OCI-LY7 (cell line): ENCODE measurements at regions not wholly inside any gene's neighbourhood (a gene's known extent, or its start where the extent isn't known, plus 50 kb on each side); places are given as distances from the start of the nearest gene placed in this dataset.

Experiments used
- BruUV-seq: library from RNA; stranded (reverse); fragments of 400-500 nt; replicated peaks from 2 replicates; lab custom pipeline; 2021; lab: Mats Ljungman, UMichigan
- CTCF ChIA-PET: fragments of 300-600 bp; sonication (Branson Sonifier 250); formaldehyde crosslinking; loops from one replicate; lab custom pipeline; 2022; ENCODE audit warnings: antibody characterized with exemption; ENCODE audit not compliant: unreplicated experiment; lab: Charles Lee
- POLR2A ChIA-PET: fragments of 300-600 bp; sonication (Branson Sonifier 250); formaldehyde crosslinking; loops from one replicate; lab custom pipeline; 2022; ENCODE audit warnings: antibody characterized with exemption; lab: Charles Lee
- DNase-seq: peaks from one replicate; pipeline ENCODE4 v3.0.0-alpha.2; 2015; ENCODE audit warnings: low spot score
- H2AFZ ChIP-seq: fragments of 200-600 bp; sonication (generic), shearing (Covaris generic); 2 replicates; pipeline ENCODE4 v1.6.1; 2014; ENCODE audit warnings: mild to moderate bottlenecking, antibody characterized with exemption, low read length, moderate library complexity
- H3K27ac ChIP-seq: fragments of 200-600 bp; sonication (generic); 2 replicates; pipeline ENCODE4 v1.5.1; 2014; ENCODE audit warnings: mixed run types, low read depth, mild to moderate bottlenecking, moderate library complexity, low read length, inconsistent platforms; ENCODE audit not compliant: poor library complexity, severe bottlenecking
- H3K36me3 ChIP-seq: fragments of 200-600 bp; sonication (generic); 2 replicates; pipeline ENCODE4 v1.6.1; 2014; ENCODE audit warnings: mild to moderate bottlenecking, antibody characterized with exemption, low read length, moderate library complexity, mixed read lengths; ENCODE audit not compliant: insufficient read depth
- H3K4me1 ChIP-seq: fragments of 200-600 bp; sonication (generic); 2 replicates; pipeline ENCODE4 v1.5.1; 2014; ENCODE audit warnings: mild to moderate bottlenecking, low read length; ENCODE audit not compliant: insufficient read depth, poor library complexity, severe bottlenecking
- H3K4me2 ChIP-seq: fragments of 200-600 bp; sonication (generic); 2 replicates; pipeline ENCODE4 v1.6.1; 2014; ENCODE audit warnings: mild to moderate bottlenecking, low read length
- H3K4me3 ChIP-seq: fragments of 200-600 bp; sonication (generic); 2 replicates; pipeline ENCODE4 v1.5.1; 2014; ENCODE audit warnings: mild to moderate bottlenecking, low read depth, low read length; ENCODE audit not compliant: poor library complexity, severe bottlenecking
- H3K79me2 ChIP-seq: fragments of 200-600 bp; sonication (generic); 2 replicates; pipeline ENCODE4 v1.6.1; 2016; ENCODE audit warnings: low read depth, mild to moderate bottlenecking, low read length, moderate library complexity, mixed read lengths; ENCODE audit not compliant: insufficient read depth
- H3K9me2 ChIP-seq: fragments of 200-600 bp; sonication (generic); 2 replicates; pipeline ENCODE4 v1.6.1; 2016; ENCODE audit warnings: mild to moderate bottlenecking, low read length, mixed read lengths; ENCODE audit not compliant: insufficient read depth
- H3K9me3 ChIP-seq: fragments of 200-600 bp; sonication (generic); 2 replicates; pipeline ENCODE4 v1.6.1; 2014; ENCODE audit warnings: mild to moderate bottlenecking, mixed run types, low read length, mixed read lengths
- H4K20me1 ChIP-seq: fragments of 200-600 bp; sonication (generic); 2 replicates; pipeline ENCODE4 v1.6.1; 2014; ENCODE audit warnings: mild to moderate bottlenecking, antibody characterized with exemption, low read length, moderate library complexity, mixed read lengths; ENCODE audit not compliant: insufficient read depth
- CTCF ChIP-seq: fragments of 200-600 bp; sonication (generic); conservative IDR thresholded peaks from 2 replicates; pipeline ENCODE4 v1.5.1; 2014; ENCODE audit warnings: mild to moderate bottlenecking, antibody characterized with exemption, low read length, moderate library complexity, mixed read lengths
- EZH2phosphoT487 ChIP-seq: fragments of 200-600 bp; sonication (generic); IDR thresholded peaks from 2 replicates; pipeline ENCODE4 v1.6.1; 2018; ENCODE audit warnings: low read depth, borderline replicate concordance, mild to moderate bottlenecking, mixed run types, antibody characterized with exemption, low read length, moderate library complexity, mixed read lengths
- intact Hi-C: fragments of 100-400 bp; cut with micrococcal nuclease; formaldehyde crosslinking; loops from one replicate; pipeline ENCODE4 v1.10.0; 2022; ENCODE audit not compliant: unreplicated experiment

DNA sequence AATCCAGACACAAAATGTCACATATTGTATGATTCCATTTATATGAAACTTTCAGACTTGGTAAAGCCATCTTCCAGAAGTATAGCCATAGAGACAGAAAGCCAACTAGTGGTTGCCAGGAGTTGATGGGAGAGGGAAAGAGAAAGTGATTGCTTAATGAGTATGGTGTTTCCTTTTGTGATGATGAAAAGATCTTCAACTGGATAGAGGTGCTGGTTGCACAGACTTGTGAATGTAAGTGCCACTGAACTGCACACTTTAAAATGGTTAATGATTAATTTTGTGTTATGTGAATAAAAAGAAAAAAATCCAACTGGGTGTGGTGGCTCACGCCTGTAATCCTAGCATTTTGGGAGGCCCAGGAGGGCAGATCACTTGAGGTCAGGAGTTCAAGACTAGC is 135.3 kb upstream of the SLC1A4 start:
- POLR2A ChIA-PET, result no interaction called here
- H3K27ac ChIP-seq, result no peak overlapping the region
- H3K4me2 ChIP-seq, result no peak overlapping the region

GRCh38 chr2:64854773-64855237 is 134.4 kb upstream of the SLC1A4 start:
- H3K79me2 ChIP-seq, result no peaks in the 10 kb centered on the region
- ChIA-PET CTCF (no interaction called here), POLR2A (no interaction called here)
- no peak overlapping the region for H3K4me2 ChIP-seq
- H3K36me3 ChIP-seq, result no peaks in the 10 kb centered on the region
- intact Hi-C loops, result no loop called here
- no peaks in the 10 kb centered on the region for H3K9me2 ChIP-seq
- peak overlapping the region; percentile 17; the same call in 1 of the 2 replicates for H2AFZ ChIP-seq
- BruUV-seq, result no TSS peak
- no peaks in the 10 kb centered on the region for H3K9me3 ChIP-seq
- no peak for TF ChIP-seq EZH2phosphoT487
- no peak for TF ChIP-seq CTCF
- H3K4me1 ChIP-seq, result peaks cover 47% of the 10 kb centered on the region
- H4K20me1 ChIP-seq, result no peaks in the 10 kb centered on the region
- no peak overlapping the region for H3K27ac ChIP-seq
- DNase-seq, result no peak
- H3K4me3 ChIP-seq, result no peak overlapping the region

More for the DNA sequence above, 135.3 kb upstream of the SLC1A4 start:
- no peaks in the 10 kb centered on the region for H3K9me2 ChIP-seq
- H3K4me3 ChIP-seq, result no peak overlapping the region
- H3K9me3 ChIP-seq, result no peaks in the 10 kb centered on the region
- no peaks in the 10 kb centered on the region for H4K20me1 ChIP-seq
- 0 out of 2 replicates have a peak overlapping the region, but pooled peaks have one; percentile 98 for H2AFZ ChIP-seq
- no peak for DNase-seq
- intact Hi-C loops, result no loop called here
- no peaks in the 10 kb centered on the region for H3K36me3 ChIP-seq
- H3K4me1 ChIP-seq, result peaks cover 38% of the 10 kb centered on the region
- no peak for TF ChIP-seq CTCF
- no peak for TF ChIP-seq EZH2phosphoT487
- CTCF ChIA-PET, result no interaction called here
- no peaks in the 10 kb centered on the region for H3K79me2 ChIP-seq
- BruUV-seq, result no TSS peak

GRCh38 chr2:64857581-64858471 is 131.4 kb upstream of the SLC1A4 start:
- no peak overlapping the region for H3K4me3 ChIP-seq
- H3K79me2 ChIP-seq, result no peaks in the 10 kb centered on the region
- peaks cover 6% of the 10 kb centered on the region; the same call in 1 of the 2 replicates for H3K9me3 ChIP-seq
- no peak for DNase-seq
- H3K36me3 ChIP-seq, result no peaks in the 10 kb centered on the region
- H3K4me1 ChIP-seq, result peaks cover 60% of the 10 kb centered on the region
- intact Hi-C loops, result no loop called here
- peak overlapping the region; percentile 82; the same call in 1 of the 2 replicates for H2AFZ ChIP-seq
- no TSS peak for BruUV-seq
- no peak overlapping the region for H3K27ac ChIP-seq
- H4K20me1 ChIP-seq, result no peaks in the 10 kb centered on the region
- CTCF ChIA-PET, result no interaction called here
- H3K4me2 ChIP-seq, result no peak overlapping the region; the same call in 1 of the 2 replicates
- no peaks in the 10 kb centered on the region for H3K9me2 ChIP-seq
- TF ChIP-seq EZH2phosphoT487 (no peak), CTCF (no peak)
- POLR2A ChIA-PET, result interaction anchor here (0.5 to 1.6 kb wide), 8 partner anchors 17 to 239 kb away, joined by 3 to 12 read pairs (median 4); partner anchors contain the start of gene SERTAD2
